ENCODE measurements at regions not wholly inside any gene's neighbourhood (a gene's known extent, or its start where the extent isn't known, plus 50 kb on each side); places are given as distances from the start of the nearest gene placed in this dataset.

DNA sequence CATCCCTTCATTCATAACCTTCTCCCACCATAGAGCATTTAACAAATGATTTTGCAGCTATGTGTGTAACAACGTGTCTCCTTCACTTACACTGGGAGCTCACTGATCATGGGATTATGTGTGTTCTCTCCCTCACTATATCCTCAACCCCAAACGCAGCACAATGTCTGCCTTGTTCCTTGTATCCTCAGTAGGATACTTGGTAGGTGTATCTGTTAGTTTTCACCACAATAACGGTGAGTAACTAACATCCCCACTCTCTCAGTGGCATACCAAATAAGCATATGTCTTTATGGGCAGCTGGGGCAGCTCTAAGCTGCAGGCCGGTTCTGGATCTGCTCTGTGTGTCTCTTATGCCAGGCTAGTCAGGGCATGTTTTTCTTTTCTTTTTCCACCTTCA, 166.7 kb upstream of the PWP1 start (continued):
- TF ChIP-seq RXRA (IDR thresholded peaks at IDR 0.05; ENCODE audit: insufficient read depth, low read depth, low read length): no peak

All from H1 (cell line).